Keratinocyte (primary cell): ENCODE measurements at regions not wholly inside any gene's neighbourhood (a gene's known extent, or its start where the extent isn't known, plus 50 kb on each side); places are given as distances from the start of the nearest gene placed in this dataset.

Experiments
- CTCF ChIP-seq, 3 experiments: IDR thresholded peaks in 1 of 3; conservative IDR thresholded peaks in 1 of 3; optimal IDR thresholded peaks in 1 of 3; 2 replicates in 2 of 3; 3 replicates in 1 of 3; pipeline versions ENCODE3 to v1.5.1; 2011; ENCODE audit warnings: low read length in 3 of 3, mild to moderate bottlenecking in 3 of 3, moderate library complexity in 2 of 3, control low read depth in 1 of 3, inconsistent platforms in 1 of 3; ENCODE audit not compliant: insufficient read depth in 2 of 3; ENCODE audit errors: extremely low read depth in 1 of 3
- EZH2 ChIP-seq: IDR thresholded peaks from one replicate; pipeline ENCODE4 v1.6.1; 2012; ENCODE audit warnings: inconsistent platforms, mild to moderate bottlenecking, low read length, moderate library complexity

- TF ChIP-seq CTCF (optimal IDR thresholded peaks at IDR 0.05 in 1 of 3, IDR thresholded peaks at IDR 0.05 in 1 of 3, conservative IDR thresholded peaks at IDR 0.05 in 1 of 3; ENCODE audit: extremely low read depth in 1 of 3, insufficient read depth in 2 of 3, low read length in 3 of 3) (no peak), EZH2 (no peak)
These were observed 1160.7 kb downstream of the CNTNAP5 start for GRCh38 chr2:125185691-125186270.
